ENCODE measurements at regions not wholly inside any gene's neighbourhood (a gene's known extent, or its start where the extent isn't known, plus 50 kb on each side); places are given as distances from the start of the nearest gene placed in this dataset.

DNA sequence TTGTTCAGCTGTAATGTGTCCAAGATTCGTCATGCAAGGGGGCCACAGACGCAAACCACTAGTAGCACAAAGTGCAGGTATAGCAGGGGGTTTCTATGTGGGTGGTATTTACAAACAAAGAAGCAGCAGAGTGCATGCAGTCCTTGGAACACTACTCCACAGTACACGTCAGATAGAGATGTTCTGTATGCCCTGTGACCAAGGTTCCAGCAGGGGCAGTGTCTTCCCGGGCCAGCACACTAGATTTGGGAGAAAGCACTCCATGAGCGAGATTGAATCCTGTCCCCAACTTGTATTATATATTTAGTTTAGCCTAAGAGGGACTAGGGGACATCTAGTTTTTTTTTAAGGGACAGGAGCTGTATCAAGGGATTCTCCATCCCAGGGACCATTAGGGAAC, 54.4 kb upstream of the ESX1 start:
- DNase-seq (ENCODE audit: low spot score): no peak

DNA sequence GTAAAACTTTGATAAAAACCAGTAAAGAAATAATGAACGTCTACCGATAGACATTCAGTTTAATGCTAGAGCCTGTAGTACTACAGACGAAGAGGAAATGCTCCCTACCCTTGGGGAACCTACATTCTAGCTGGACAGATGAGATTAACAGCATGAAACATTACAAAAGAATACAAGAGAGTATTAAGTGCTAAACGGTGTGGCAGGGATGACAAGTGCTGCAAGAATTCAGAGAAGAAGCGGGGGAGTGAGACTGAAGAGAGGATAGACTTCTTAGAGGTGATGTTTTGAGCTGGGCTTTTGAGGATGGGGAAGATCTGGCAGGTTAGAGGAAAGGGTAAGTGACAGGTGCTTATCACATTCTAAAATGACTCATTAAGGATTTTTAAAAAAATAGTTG, 52.6 kb upstream of the ESX1 start:
- DNase-seq (ENCODE audit: low spot score): no peak

DNA sequence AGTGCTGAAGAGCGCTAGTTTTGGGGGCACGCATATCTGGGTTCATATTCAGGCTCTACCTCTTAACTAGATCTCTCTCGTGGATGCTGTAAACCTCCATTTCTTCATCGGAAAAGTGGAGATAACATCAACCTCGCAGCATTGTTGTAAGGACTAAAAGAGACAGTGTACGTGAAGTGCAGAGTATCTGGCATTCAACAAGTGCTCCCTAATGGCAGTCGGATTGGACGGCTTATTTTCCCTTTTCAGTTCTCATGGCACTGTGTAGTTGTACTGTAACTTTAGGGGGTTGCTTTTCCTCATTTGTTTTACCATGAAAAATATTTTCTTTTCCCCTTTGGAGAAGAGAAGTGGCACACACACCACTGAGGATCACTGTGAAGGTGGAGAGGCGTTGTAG, 51.4 kb upstream of the ESX1 start:
- DNase-seq (ENCODE audit: low spot score): no peak

All from mucosa of gallbladder (tissue), 1 donor.